Body of pancreas (tissue), 4 donors: ENCODE measurements at regions not wholly inside any gene's neighbourhood (a gene's known extent, or its start where the extent isn't known, plus 50 kb on each side); places are given as distances from the start of the nearest gene placed in this dataset.

Experiments
- CTCF ChIP-seq, 7 experiments: fragments of 450-650 bp in 4 of 7; fragments of 200-600 bp in 3 of 7; sonication (generic) in 3 of 7; IDR thresholded peaks; one replicate each; pipeline ENCODE4 v1.5.1; 2016 to 2019; ENCODE audit warnings: antibody characterized with exemption in 7 of 7
- POLR2A ChIP-seq, 3 donors: fragments of 450-650 bp; IDR thresholded peaks; one replicate each; pipeline ENCODE4 v1.6.1; 2016; ENCODE audit warnings: antibody characterized with exemption in 3 of 3, mild to moderate bottlenecking in 2 of 3

GRCh38 chr6:40922281-40922680 is 116.7 kb downstream of the UNC5CL start:
- TF ChIP-seq CTCF (IDR thresholded peaks at IDR 0.05): no peak
- no peak for TF ChIP-seq POLR2A (IDR thresholded peaks at IDR 0.05)
